Adrenal gland (tissue), 5 donors: ENCODE measurements at regions not wholly inside any gene's neighbourhood (a gene's known extent, or its start where the extent isn't known, plus 50 kb on each side); places are given as distances from the start of the nearest gene placed in this dataset.

Experiments
- CTCF ChIP-seq, 6 experiments: fragments of 450-650 bp in 4 of 6; fragments of 200-600 bp in 2 of 6; sonication (generic) in 1 of 6; IDR thresholded peaks; 1 replicate in 5 of 6; 2 replicates in 1 of 6; pipeline versions ENCODE4 v1.5.1 to v1.8.0; 2016 to 2021; ENCODE audit warnings: antibody characterized with exemption in 6 of 6, mild to moderate bottlenecking in 2 of 6, moderate library complexity in 1 of 6
- POLR2A ChIP-seq, 2 donors: fragments of 450-650 bp; IDR thresholded peaks; one replicate each; pipeline ENCODE4 v1.6.1; 2017; ENCODE audit warnings: antibody characterized with exemption in 2 of 2, mild to moderate bottlenecking in 2 of 2, moderate library complexity in 1 of 2
- donor health status: DM: no; HTN: no; CAD: no.

- no peak for TF ChIP-seq CTCF (IDR thresholded peaks at IDR 0.05)
- no peak for TF ChIP-seq POLR2A (IDR thresholded peaks at IDR 0.05)
These were observed 1216.7 kb downstream of the EFNA5 start for GRCh38 chr5:106454050-106454449.
